H4 (cell line): ENCODE measurements at regions not wholly inside any gene's neighbourhood (a gene's known extent, or its start where the extent isn't known, plus 50 kb on each side); places are given as distances from the start of the nearest gene placed in this dataset.
"Not testable (repeated sequence)": the region's sequence is repeated elsewhere in the genome, so short reads cannot be mapped to it uniquely, and the experiment has no call there.

Experiments
- DNase-seq: peaks from one replicate; pipeline ENCODE4 v3.0.0-alpha.2; 2015; ENCODE audit warnings: low spot score

GRCh38 chr6:137802408-137803182 is 64.5 kb upstream of the TNFAIP3 start:
- no peak for DNase-seq

GRCh38 chr6:137804637-137805036 is 62.4 kb upstream of the TNFAIP3 start:
- DNase-seq = no peak

GRCh38 chr6:137805622-137806021 is 61.4 kb upstream of the TNFAIP3 start:
- DNase-seq = no peak

- no peak for DNase-seq
Observed at GRCh38 chr6:137806914-137807682, 60.0 kb upstream of the TNFAIP3 start.

GRCh38 chr6:137808191-137808590 is 58.9 kb upstream of the TNFAIP3 start:
- DNase-seq = no peak

GRCh38 chr6:137808836-137809315 is 58.2 kb upstream of the TNFAIP3 start:
- no peak for DNase-seq

GRCh38 chr6:137809895-137810553 is 57.0 kb upstream of the TNFAIP3 start:
- not testable (repeated sequence) for DNase-seq

GRCh38 chr6:137810554-137811120 is 56.4 kb upstream of the TNFAIP3 start:
- no peak for DNase-seq

GRCh38 chr6:137811121-137811915 is 55.7 kb upstream of the TNFAIP3 start:
- DNase-seq = peak; percentile 85

- no peak for DNase-seq
Observed at GRCh38 chr6:137811916-137812553, 55.0 kb upstream of the TNFAIP3 start.

- DNase-seq = no peak
Observed at GRCh38 chr6:137813308-137813970, 53.6 kb upstream of the TNFAIP3 start.

GRCh38 chr6:137814030-137814429 is 53.0 kb upstream of the TNFAIP3 start:
- DNase-seq = not testable (repeated sequence)

GRCh38 chr6:137815692-137816091 is 51.4 kb upstream of the TNFAIP3 start:
- DNase-seq = no peak

- DNase-seq = peak; percentile 15
Observed at GRCh38 chr6:137816133-137816579, 50.9 kb upstream of the TNFAIP3 start.

GRCh38 chr6:137816688-137817618 is 50.1 kb upstream of the TNFAIP3 start:
- no peak for DNase-seq
